Astrocyte of the spinal cord (primary cell): ENCODE measurements at regions not wholly inside any gene's neighbourhood (a gene's known extent, or its start where the extent isn't known, plus 50 kb on each side); places are given as distances from the start of the nearest gene placed in this dataset.
A peak's percentile ranks its signal among the peaks of the same experiment; 100 is the strongest.

Experiments used
- DNase-seq: peaks from one replicate; pipeline ENCODE4 v3.0.0; 2011; ENCODE audit warnings: low read depth, low spot score
- H3K4me3 ChIP-seq: 2 replicates; pipeline ENCODE4 v1.5.1; 2011; ENCODE audit warnings: low read depth, mild to moderate bottlenecking, low read length, moderate library complexity
- CTCF ChIP-seq: IDR thresholded peaks from 2 replicates; pipeline ENCODE4 v1.5.1; 2012; ENCODE audit warnings: low read depth, mild to moderate bottlenecking, low read length, inconsistent platforms
- in situ Hi-C: cut with HindIII; loops from 2 replicates; pipeline ENCODE4 v1.10.0; 2017; ENCODE audit warnings: low sequenced_read_pairs

GRCh38 chr2:138415985-138416384 is 85.6 kb upstream of the SPOPL start:
- peak; percentile 25 for DNase-seq
- TF ChIP-seq CTCF, result no peak
- in situ Hi-C loops, result no loop called here
- no peak overlapping the region for H3K4me3 ChIP-seq

DNA sequence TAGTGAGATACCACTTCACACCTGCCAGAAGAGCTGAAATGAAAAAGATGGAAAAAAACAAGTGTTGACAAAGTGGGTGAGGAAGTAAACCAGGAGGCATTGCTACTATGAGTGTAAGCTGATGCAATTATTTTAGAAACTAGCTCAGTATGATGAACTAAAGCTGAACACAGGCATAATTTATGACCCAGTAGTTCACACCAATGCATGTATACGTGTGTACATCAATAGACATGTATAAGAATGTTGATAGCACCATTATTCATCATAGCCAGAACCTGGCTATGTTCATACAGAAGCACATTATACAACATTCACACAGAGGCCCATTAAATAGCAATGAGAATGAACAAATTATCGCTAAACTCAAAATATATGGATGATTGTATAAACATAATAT is 83.1 kb upstream of the SPOPL start:
- no peak overlapping the region for H3K4me3 ChIP-seq
- in situ Hi-C loops, result no loop called here
- no peak for DNase-seq
- TF ChIP-seq CTCF, result no peak

- no peak for TF ChIP-seq CTCF
- DNase-seq, result peak; percentile 11
- in situ Hi-C loops, result no loop called here
- H3K4me3 ChIP-seq, result no peak overlapping the region
These were observed 80.1 kb upstream of the SPOPL start for GRCh38 chr2:138421315-138421970.

DNA sequence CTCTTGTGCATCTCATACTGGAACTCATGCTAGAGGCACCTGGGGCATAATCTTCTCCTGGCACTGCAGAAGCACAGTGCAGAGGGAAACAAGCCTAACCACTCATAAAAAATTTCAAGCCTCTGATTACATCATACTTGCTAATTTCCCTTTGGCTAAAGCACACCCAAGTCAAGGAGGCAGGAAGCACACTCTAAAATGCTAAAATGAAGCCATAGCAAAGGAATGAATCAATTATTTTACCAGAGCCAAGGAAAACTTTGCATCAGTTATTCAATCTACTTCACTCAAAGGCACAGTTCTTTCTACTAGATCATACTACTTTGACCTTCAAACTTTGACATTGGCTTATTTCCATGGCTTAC is 79.6 kb upstream of the SPOPL start:
- no peak for TF ChIP-seq CTCF
- no peak overlapping the region for H3K4me3 ChIP-seq
- in situ Hi-C loops, result no loop called here
- peak; percentile 79 for DNase-seq

GRCh38 chr2:138423198-138423597 is 78.4 kb upstream of the SPOPL start:
- no peak overlapping the region for H3K4me3 ChIP-seq
- in situ Hi-C loops, result no loop called here
- DNase-seq, result no peak
- TF ChIP-seq CTCF, result no peak

DNA sequence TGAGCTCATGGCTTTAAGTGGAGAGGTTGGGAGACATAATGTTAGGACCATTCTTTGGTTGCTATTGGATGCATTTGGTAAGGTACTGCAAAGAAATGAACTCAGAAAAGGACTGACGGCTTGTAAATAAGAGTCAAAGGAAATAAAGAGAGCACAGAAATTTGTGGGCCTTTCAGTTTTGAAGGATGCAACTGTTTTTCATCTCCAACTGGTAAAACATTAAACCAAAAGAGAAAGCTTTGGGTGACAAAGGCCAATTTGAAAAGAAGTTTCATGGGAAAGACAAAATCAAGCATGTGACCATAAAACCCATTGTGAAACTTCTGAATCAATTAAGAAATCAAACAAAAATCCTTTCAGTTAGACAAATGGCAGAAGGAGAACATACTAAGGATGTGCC is 77.8 kb upstream of the SPOPL start:
- no peak for DNase-seq
- in situ Hi-C loops, result no loop called here
- TF ChIP-seq CTCF, result no peak
- H3K4me3 ChIP-seq, result no peak overlapping the region
